ENCODE measurements at regions not wholly inside any gene's neighbourhood (a gene's known extent, or its start where the extent isn't known, plus 50 kb on each side); places are given as distances from the start of the nearest gene placed in this dataset.

DNA sequence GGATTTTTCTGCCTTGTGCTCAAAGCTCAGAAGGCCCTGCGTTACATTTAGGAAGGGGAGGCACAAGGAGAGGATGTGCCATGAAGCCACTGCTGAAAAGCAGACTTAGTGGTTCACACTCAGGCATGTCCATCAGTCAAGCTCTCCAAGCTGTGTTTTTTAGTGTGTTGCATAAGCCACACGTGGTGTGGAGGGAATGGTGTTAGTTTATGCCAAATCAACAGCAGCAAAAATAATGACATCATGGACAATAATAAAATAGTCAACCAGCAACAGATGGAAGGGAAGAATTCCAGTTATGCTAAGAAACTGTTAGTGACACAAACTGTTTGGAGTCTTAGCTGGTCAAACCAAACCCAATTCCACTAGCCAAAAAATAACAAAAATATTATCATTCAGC, 438.3 kb downstream of the NPIPA7 start:
- TF ChIP-seq POLR2A (IDR thresholded peaks at IDR 0.05) = no peak
- TF ChIP-seq, protein P1, sequence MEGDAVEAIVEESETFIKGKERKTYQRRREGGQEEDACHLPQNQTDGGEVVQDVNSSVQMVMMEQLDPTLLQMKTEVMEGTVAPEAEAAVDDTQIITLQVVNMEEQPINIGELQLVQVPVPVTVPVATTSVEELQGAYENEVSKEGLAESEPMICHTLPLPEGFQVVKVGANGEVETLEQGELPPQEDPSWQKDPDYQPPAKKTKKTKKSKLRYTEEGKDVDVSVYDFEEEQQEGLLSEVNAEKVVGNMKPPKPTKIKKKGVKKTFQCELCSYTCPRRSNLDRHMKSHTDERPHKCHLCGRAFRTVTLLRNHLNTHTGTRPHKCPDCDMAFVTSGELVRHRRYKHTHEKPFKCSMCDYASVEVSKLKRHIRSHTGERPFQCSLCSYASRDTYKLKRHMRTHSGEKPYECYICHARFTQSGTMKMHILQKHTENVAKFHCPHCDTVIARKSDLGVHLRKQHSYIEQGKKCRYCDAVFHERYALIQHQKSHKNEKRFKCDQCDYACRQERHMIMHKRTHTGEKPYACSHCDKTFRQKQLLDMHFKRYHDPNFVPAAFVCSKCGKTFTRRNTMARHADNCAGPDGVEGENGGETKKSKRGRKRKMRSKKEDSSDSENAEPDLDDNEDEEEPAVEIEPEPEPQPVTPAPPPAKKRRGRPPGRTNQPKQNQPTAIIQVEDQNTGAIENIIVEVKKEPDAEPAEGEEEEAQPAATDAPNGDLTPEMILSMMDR (IDR thresholded peaks at IDR 0.05) = no peak

All from esophagus squamous epithelium (tissue), 4 donors.